ENCODE measurements at regions not wholly inside any gene's neighbourhood (a gene's known extent, or its start where the extent isn't known, plus 50 kb on each side); places are given as distances from the start of the nearest gene placed in this dataset.

DNA sequence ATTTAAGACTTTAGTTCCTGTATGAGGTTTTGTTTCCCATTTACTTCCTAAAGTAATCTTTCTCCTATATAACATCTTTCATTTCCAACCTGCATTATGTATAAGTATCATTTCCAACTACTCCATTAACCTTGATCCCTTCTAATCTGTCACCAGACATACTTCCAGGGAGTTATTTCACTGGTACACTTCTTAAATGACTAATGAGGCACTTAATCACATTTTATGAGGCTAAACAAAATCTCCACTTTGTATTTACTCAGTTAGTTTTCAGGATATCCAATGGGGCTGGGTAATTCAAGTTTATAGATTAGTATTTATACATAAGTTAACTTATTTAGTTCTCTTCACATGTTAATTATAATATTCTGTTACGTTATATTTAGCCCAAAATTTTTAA lies 634.7 kb downstream of the PCDH17 start:
- H3K9me3 Mint-ChIP-seq: no peaks in the 10 kb centered on the region
- Histone ChIP-seq H3K23me2 (ENCODE audit: insufficient read length, low read depth, low read length, poor library complexity, severe bottlenecking) (no peaks in the 10 kb centered on the region), H3K9ac (ENCODE audit: extremely low read depth, insufficient read length, low read length) (no peak overlapping the region), H3K4me2 (ENCODE audit: insufficient read depth, insufficient read length, low read length) (no peak overlapping the region), H3K27ac (ENCODE audit: insufficient read length, low read depth, low read length) (no peak overlapping the region), H2AFZ (ENCODE audit: low read length) (no peak overlapping the region), H4K5ac (ENCODE audit: insufficient read length, low read depth, low read length) (no peak overlapping the region), H3T11ph (ENCODE audit: low read length) (no peak overlapping the region), H3K14ac (ENCODE audit: insufficient read depth, low read length) (no peak overlapping the region), H3K79me1 (ENCODE audit: insufficient read depth, low read depth, low read length, poor library complexity, severe bottlenecking) (no peaks in the 10 kb centered on the region), H3K18ac (ENCODE audit: insufficient read length, low read depth, low read length) (no peak overlapping the region), H3K4ac (ENCODE audit: low read depth, low read length) (no peak overlapping the region), H3K4me1 (ENCODE audit: insufficient read depth, low read length) (no peaks in the 10 kb centered on the region), H4K8ac (replicated peaks; ENCODE audit: insufficient read length, low read depth, low read length) (no peak overlapping the region), H4K20me1 (ENCODE audit: control insufficient read depth, insufficient read depth, insufficient read length) (no peaks in the 10 kb centered on the region), H3K56ac (ENCODE audit: insufficient read length, low read depth, low read length) (no peak overlapping the region), H2BK20ac (ENCODE audit: low read depth, low read length, poor library complexity, severe bottlenecking) (no peak overlapping the region), H2BK120ac (ENCODE audit: low read depth, low read length, poor library complexity, severe bottlenecking) (no peak overlapping the region), H4K91ac (ENCODE audit: insufficient read length, low read depth, low read length) (no peak overlapping the region), H2BK15ac (ENCODE audit: low read depth, low read length) (no peak overlapping the region), H2BK12ac (ENCODE audit: insufficient read length, low read depth, low read length) (no peak overlapping the region), H3K23ac (ENCODE audit: insufficient read length, low read depth, low read length) (no peak overlapping the region), H3K27me3 (ENCODE audit: insufficient read depth, low read length) (no peaks in the 10 kb centered on the region), H2AK5ac (ENCODE audit: insufficient read length, low read length) (no peak overlapping the region), H3K9me3 (ENCODE audit: control insufficient read depth, low read depth, low read length) (no peaks in the 10 kb centered on the region), H3K79me2 (ENCODE audit: insufficient read depth, low read length) (no peaks in the 10 kb centered on the region), H2BK5ac (ENCODE audit: insufficient read length, low read length) (no peak overlapping the region)
- WGBS (ENCODE audit: extremely low coverage, insufficient read length, low lambda C conversion rate): no CpG with 5 or more reads among the region's 1 CpG
- H3K4me3 Mint-ChIP-seq: no peak overlapping the region
- peaks cover 6 to 8% of the 10 kb centered on the region in 2 experiments for H3K4me1 Mint-ChIP-seq
- no peak for TF ChIP-seq CTCF (conservative IDR thresholded peaks at IDR 0.05)
- H3K27ac Mint-ChIP-seq: no peak overlapping the region
- DNase-seq: no peak
- H3K27me3 Mint-ChIP-seq (ENCODE audit: low read depth): no peaks in the 10 kb centered on the region
- no peaks in the 10 kb centered on the region; a peak in 1 of 7 replicates for H3K36me3 Mint-ChIP-seq (ENCODE audit: insufficient read depth in 1 of 3, low read depth in 3 of 3)
